ENCODE measurements at regions not wholly inside any gene's neighbourhood (a gene's known extent, or its start where the extent isn't known, plus 50 kb on each side); places are given as distances from the start of the nearest gene placed in this dataset.

DNA sequence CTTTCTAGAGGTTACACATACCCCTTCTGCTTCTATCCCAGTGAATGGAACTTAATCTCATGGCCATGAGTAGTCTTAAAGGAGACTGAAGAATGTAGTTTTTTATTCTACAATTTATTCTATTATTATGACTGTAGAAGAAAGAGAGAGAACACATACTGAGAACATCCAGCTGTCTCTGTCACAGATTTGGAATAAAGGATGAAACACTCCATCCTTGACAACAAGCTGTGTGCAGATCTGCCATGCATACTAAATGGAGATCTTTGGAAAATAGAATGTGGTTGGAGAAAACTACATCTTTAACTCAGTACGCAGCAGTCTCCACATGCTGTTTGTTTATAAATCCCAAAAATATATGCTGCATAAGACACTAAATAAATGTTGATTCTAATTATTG is 54.1 kb upstream of the NUDT7 start:
- no peak for DNase-seq

GRCh38 chr16:77669057-77669456 is 53.3 kb upstream of the NUDT7 start:
- DNase-seq, result no peak

Data from CD4-positive, alpha-beta T cell treated with Interleukin-17A for 1 hour (primary cell).